GM21737 (cell line): ENCODE measurements at regions not wholly inside any gene's neighbourhood (a gene's known extent, or its start where the extent isn't known, plus 50 kb on each side); places are given as distances from the start of the nearest gene placed in this dataset.
"Not testable (repeated sequence)": the region's sequence is repeated elsewhere in the genome, so short reads cannot be mapped to it uniquely, and the experiment has no call there.

Experiments used
- ATAC-seq: cut with Tn5 transposase; IDR thresholded peaks from one replicate; pipeline ENCODE4 v1.9.1; 2021; ENCODE audit warnings: mild to moderate bottlenecking, moderate library complexity; ENCODE audit not compliant: unreplicated experiment

GRCh38 chr13:76300688-76301087, 585.5 kb downstream of the KCTD12 start:
- ATAC-seq: no peak

DNA sequence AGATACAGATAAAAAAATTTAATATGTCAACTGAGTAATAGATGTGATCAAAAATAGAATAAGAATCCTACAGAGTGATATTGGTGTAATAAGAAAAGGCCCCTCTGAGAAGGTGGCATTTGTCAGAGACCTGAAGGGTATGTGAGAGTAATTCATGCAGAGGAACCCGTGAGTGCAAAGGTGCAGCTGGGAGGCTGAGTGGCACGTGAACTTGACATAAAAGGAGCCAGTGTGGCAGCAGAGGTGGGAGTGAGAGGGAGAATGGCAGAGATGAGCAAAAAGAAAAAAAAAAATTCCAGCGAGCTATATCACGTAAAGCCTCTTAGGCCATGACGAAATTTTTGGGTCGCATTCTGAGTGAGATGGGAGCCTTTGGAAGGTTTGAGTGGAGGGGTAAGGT, 588.9 kb downstream of the KCTD12 start:
- ATAC-seq: no peak

GRCh38 chr13:76296751-76297150, 589.5 kb downstream of the KCTD12 start:
- no peak for ATAC-seq

DNA sequence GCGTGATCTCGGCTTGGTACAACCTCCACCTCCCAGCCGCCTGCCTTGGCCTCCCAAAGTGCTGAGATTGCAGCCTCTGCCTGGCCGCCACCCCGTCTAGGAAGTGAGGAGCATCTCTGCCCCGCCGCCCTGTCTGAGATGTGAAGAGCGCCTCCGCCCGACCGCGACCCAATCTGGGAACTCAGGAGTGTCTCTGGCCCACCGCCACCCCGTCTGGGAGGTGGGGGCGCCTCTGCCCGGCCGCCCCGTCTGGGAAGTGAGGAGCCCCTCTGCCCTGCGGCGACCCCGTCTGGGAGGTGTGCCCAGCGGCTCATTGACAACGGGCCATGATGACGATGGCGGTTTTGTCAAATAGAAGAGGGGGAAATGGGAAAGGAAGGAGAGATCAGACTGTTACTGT, 591.2 kb downstream of the KCTD12 start:
- ATAC-seq: not testable (repeated sequence)

DNA sequence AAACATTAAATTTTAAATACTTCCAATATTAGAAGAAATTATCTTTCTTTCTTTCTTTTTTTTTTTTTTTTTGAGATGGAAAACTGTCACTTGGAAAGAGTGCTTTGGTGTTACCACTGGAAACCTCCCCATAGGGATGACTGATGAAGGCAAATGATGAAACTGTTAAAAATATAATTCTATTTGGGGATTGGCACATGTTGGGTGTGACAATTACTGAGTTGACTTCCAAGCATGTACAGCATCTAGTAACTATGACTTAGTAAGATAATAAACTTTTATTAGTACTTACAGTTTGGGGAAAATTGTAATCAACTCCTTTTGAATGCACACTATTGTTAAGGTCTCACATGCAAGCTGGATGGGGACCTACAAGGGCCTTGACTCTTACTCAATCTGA, 592.5 kb downstream of the KCTD12 start:
- ATAC-seq: no peak

- no peak for ATAC-seq
Measured at GRCh38 chr13:76293346-76293745, 592.9 kb downstream of the KCTD12 start.

- ATAC-seq: no peak
Measured at GRCh38 chr13:76292726-76293125, 593.5 kb downstream of the KCTD12 start.

DNA sequence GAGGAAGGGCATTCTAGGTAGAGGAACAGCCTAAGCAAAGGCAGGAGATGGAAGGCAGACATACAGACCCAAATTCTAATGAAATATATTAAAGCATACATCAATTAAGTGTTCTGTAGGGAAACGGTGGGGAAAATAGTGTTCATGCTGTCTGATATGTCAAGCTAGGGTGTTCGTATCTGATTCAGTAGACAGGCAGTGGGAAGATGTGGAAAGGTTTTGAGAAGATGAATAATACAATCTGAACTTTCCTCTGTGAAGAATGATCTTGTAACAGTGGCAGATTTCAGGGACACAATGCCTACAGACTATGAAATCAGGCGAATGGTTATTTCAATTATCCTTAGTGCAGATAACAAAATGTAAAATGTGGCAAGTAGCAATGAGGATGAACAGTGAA, 594.2 kb downstream of the KCTD12 start:
- no peak for ATAC-seq

- no peak for ATAC-seq
Measured at GRCh38 chr13:76289558-76289957, 596.6 kb downstream of the KCTD12 start.

DNA sequence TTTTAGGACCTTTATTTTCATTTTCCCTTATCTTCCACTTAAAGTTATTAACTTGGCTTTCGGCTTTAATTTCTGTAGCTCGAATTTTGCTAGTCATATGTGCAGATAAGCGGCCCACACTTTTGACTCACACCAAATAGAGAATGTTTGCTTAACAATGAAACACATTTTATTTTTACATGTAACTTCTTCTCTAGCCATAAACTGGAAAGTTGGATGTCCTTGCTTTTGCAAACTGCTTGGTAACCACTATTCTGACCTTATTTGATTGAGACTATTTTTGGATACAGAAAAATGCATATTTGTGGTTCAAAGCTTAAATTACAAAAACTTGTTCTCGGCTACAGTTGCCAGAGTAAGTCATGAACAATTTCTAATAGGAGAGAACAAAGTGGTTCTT, 600.0 kb downstream of the KCTD12 start:
- ATAC-seq: no peak

- ATAC-seq: no peak
Measured at GRCh38 chr13:76285463-76285862, 600.7 kb downstream of the KCTD12 start.

DNA sequence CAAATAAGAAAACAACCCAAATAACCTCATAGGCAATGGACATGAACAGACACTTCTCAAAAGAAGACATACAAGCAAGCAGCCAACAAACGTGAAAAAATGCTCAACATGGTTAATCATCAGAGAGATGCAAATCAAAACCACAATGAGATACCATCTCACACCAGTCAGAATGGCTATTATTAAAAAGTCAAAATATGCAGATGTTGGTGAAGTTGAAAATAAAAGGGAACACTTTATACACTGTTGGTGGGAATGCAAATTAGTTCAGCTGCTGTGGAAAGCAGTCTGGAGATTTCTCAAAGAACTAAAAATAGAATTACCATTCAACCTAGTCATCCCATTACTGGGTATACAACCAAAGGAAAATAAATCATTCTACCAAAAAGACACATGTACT, 606.4 kb downstream of the KCTD12 start:
- ATAC-seq: not testable (repeated sequence)

GRCh38 chr13:76271728-76272232, 614.4 kb downstream of the KCTD12 start:
- ATAC-seq: no peak

GRCh38 chr13:76268307-76268706, 617.9 kb downstream of the KCTD12 start:
- ATAC-seq: not testable (repeated sequence)

DNA sequence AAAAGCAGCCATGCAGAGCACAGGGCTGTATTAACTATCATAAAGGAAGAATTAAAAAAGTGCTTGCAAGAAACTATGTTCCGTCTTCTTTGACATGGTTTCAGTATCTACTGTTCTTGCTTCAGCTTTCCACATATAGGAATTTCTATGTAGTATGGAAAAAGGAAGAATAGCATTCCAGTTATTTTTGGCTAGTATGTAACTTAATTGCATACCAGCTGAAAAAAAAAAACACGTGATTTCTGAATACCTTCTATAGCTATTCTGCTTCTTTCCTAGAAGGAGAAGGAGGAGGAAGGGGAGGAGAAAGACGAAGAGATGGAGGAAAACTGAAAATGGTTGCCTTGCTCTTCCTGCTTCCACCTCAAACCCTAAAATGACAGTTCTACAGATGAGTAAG, 619.0 kb downstream of the KCTD12 start:
- no peak for ATAC-seq

DNA sequence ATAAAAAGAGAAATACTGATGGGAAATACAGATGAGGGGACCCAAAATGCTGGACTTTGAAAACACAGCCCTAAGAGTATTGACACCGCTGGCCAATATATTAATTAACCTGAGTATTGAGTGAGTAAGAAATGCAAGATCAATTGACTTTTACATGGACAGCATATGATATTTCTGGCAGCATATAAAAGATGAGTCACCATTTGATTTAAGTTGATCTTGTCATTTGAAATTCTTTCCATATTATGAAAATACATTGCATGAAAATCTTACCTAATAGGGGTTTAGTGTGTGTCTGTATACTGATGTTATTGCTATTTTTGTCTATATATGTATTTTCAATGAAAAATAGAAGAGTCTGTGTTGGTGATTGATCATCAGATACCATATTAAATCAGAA, 619.6 kb downstream of the KCTD12 start:
- no peak for ATAC-seq

DNA sequence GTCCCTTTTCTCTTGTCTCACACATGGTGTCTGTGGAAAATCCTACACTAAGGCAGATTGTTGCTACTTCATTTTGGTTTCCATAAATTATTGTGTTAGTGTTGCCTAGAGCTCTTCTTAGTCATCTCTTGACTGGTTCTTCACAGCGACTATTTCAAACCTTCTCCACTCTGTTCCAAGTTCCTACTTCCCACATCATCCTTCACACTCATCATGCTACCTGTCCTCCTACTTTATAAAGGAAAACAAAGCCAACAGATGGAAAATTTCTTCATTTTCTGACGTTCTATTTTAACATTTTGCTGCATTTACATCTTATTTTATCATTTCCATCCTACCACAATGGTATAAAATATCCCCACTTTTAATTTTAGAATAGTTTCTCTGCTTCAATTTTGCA, 614.1 kb downstream of the LMO7 start:
- ATAC-seq: no peak

DNA sequence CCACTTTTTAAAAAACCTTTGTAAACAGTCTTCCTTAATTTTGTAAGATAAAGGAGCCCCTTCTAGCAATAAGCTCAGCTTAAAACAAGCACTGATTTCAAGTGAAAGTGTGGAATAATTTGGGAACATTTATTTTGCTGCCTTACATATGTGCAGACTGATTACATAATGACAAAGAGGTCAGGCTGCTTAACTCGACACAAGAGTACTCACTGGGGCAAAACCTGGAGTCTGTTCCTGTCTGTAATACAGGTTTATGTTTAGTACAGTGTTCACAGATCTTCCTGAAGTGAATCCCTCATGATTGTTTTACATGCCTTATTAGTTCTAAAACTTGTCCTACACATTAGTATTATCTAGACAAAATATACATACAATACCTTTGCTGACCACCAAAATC, 609.8 kb downstream of the LMO7 start:
- ATAC-seq: no peak

GRCh38 chr13:76245211-76245610, 609.1 kb downstream of the LMO7 start:
- no peak for ATAC-seq

DNA sequence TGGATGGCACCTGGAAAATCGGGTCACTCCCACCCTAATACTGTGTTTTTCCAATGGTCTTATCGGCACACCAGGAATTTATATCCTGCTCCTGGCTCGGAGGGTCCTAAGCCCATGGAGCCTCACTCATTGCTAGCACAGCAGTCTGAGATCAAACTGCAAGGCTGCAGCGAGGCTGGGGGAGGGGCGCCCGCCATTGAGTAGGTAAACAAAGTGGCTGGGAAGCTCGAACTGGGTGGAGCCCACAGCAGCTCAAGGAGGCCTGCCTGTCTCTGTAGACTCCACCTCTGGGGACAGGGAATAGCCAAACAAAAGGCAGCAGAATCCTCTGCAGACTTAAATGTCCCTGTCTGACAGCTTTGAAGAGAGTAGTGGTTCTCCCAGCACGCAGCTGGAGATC, 607.0 kb downstream of the LMO7 start:
- ATAC-seq: not testable (repeated sequence)

GRCh38 chr13:76239031-76239680, 603.0 kb downstream of the LMO7 start:
- no peak for ATAC-seq

DNA sequence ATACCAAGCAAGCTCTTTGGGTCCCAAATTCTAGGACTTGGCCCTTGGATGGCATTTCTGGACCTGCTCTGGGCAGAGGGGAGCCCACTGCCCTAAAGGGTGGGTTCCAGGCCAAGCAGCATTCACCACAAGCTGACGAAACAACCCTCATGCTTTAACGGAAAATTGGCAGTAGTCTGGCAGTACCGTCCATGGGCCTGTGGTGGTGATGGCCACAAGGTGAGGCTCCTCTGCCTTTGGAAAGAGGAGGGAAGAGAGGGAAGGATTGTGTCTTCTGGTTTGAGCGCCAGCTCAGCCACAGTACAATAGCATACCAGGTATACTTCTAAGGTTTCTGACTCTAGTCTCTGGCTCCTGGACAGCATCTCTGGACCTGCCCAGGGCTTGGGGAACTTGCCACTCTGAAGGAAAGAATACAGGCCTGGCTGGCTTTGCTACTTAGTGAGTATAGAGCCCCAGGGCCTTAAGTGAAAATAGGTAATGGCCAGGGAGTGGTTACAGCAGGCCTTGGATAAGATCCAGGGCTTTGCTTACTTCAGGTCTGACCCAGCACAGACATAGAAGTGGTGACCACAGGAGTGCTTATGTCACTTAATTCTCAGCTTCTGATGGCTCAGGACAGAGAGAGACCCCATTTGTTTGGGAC, 595.5 kb downstream of the LMO7 start:
- no peak for ATAC-seq

DNA sequence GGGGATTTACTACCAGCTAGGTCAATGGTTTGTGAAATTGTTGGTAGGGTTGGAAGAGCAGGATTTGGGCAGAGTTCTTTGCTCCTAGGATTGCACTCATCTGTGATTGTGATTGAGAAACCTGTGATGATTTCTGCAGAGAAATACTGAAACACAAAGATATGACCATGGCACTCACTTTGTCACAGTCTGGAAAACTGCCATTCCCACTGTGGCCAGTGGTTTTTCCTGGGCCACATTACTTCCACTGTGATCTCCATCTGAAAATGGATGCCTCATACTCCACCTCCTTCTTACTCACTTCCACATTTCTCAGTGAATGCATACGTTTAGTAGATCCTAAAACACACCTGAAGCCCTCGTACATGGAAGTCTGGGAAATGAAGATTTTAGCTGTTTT, 593.2 kb downstream of the LMO7 start:
- ATAC-seq: no peak
